GM18861 (cell line): ENCODE measurements at regions not wholly inside any gene's neighbourhood (a gene's known extent, or its start where the extent isn't known, plus 50 kb on each side); places are given as distances from the start of the nearest gene placed in this dataset.

Experiments used
- ATAC-seq: cut with Tn5 transposase; IDR thresholded peaks from one replicate; pipeline ENCODE4 v1.9.1; 2021; ENCODE audit not compliant: unreplicated experiment

- ATAC-seq, result no peak
Observed at GRCh38 chr1:81364088-81364487, 436.6 kb upstream of the ADGRL2 start.

GRCh38 chr1:81358151-81358550 is 442.6 kb upstream of the ADGRL2 start:
- no peak for ATAC-seq

GRCh38 chr1:81351864-81352263 is 448.9 kb upstream of the ADGRL2 start:
- ATAC-seq, result no peak

- ATAC-seq, result no peak
Observed at GRCh38 chr1:81349194-81349965, 451.4 kb upstream of the ADGRL2 start.

GRCh38 chr1:81345110-81345509 is 455.6 kb upstream of the ADGRL2 start:
- no peak for ATAC-seq

- no peak for ATAC-seq
Observed at GRCh38 chr1:81340239-81340638, 460.5 kb upstream of the ADGRL2 start.

DNA sequence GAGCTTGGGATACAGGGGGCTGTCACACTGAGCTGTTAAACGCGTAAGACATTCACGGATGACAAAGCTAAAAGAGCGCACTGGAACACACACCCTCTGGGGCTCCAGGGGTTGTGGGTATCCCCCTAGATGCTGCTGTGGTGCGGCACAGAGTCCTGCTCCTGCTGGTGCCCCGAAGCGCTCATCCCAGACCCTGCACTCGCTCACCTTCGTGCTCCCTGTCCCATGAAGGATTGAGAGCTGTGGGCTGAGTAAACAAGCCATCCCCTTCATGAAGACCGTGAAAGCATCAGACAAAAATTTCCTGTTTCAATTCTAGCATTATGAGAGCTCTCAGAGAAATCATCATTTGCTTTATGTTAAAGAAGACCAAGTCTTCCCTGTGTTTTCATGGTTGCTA is 463.5 kb upstream of the ADGRL2 start:
- ATAC-seq, result no peak

GRCh38 chr1:81335876-81336275 is 464.9 kb upstream of the ADGRL2 start:
- ATAC-seq, result no peak

DNA sequence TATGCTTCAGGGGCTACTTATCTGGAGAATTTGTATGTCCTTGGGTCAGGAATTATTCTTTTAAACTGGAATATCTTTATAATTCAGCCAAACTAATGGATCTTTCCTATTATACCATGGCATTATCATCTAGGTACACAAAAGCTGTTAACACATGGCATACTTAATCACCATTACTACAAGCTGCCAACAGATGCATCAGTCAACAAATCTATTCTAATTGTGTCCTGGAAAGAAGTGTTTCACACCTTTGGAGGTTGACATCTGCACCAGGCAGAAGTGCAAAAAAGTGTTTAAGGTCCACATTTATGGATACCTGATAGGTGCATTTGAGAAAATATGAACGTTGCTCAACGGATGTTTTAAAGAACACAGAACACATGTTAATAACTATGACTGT is 470.2 kb upstream of the ADGRL2 start:
- no peak for ATAC-seq

GRCh38 chr1:81330111-81330510 is 470.6 kb upstream of the ADGRL2 start:
- ATAC-seq, result no peak

DNA sequence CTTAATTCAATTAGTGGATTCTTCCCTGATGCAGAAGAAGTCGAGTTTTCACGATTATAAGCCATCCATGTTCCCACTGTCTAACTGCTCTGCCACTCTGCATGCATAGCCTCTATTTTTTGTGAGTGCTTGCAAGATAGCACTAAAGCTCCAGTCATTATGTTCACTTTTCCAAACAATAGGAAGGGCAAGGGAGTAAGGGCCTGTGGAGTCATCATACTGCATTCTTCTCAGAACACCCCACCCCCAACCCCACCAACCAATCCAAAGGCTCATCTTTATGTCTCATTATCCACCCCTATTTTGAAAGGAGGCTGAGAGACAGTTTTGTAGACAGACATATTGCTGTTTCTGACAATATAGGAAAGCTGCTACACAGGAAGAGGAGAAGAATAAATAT is 471.7 kb upstream of the ADGRL2 start:
- no peak for ATAC-seq

- ATAC-seq, result no peak
Observed at GRCh38 chr1:81327743-81328142, 473.0 kb upstream of the ADGRL2 start.

DNA sequence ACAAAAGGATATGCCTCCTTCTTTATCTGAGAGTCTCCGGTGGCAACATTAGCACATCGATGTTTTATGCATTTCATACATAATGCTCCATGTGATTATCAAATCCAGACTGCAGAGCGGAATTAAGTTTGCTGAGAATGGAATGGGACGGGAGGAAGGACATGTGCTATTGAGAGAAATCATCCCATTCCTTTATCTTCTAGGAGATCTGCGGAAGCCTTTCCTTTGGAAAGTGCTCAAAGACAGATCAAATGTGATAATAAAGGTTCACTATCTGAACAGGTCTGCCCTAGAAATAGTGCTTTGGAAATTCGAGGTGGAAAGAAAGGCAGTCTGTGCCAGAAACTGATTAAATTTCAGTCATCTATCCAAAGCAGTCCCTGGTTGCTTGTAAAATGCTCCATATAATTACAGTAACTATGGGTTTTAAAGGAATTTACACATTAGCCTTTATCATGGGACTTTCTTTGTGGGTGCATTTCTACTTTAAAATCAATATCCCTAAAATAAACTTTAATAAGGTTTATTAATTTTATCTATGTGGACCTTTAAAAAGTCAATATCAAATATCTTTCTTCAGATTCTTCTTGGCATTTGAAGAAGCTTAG is 473.5 kb upstream of the ADGRL2 start:
- no peak for ATAC-seq

- no peak for ATAC-seq
Observed at GRCh38 chr1:81326212-81326611, 474.5 kb upstream of the ADGRL2 start.

DNA sequence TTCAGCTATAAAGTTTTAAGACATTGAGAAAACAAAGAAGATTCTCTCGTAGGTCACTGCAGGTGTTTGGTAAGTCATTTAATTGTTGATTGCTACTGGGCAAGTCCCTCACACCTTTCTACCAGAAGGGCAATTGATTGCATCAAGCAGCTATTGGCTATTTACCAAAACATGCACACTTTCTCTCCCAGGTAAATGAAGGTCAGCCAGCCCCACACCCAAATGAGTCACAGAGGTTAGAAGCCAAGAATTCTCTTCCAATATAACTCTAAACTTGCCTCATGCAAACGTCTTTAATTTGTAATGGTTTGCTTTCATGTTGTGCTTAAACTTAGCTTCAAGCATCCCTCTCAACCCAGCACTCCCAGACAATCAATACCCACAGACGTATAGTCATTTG is 475.3 kb upstream of the ADGRL2 start:
- no peak for ATAC-seq

DNA sequence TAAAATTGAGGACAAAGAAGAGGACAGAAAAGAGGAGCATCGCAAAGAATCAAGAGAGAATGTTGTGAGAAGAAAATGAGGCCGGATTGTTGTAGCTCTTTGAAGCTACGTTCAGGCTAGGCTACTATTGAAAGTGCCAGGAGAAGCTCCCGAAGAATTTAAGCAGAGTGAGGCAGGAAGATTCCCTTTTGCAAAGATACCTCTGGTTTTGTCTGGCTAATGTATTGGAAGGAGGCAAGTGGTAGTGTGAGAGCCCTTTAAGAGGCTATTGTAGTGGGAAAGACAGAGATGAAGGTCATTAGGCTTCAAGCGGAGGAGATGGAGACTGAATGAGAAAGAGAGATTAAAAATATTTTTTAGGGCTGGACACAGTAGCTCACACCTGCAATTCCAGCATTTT is 476.9 kb upstream of the ADGRL2 start:
- no peak for ATAC-seq

GRCh38 chr1:81317191-81317590 is 483.5 kb upstream of the ADGRL2 start:
- ATAC-seq, result no peak

DNA sequence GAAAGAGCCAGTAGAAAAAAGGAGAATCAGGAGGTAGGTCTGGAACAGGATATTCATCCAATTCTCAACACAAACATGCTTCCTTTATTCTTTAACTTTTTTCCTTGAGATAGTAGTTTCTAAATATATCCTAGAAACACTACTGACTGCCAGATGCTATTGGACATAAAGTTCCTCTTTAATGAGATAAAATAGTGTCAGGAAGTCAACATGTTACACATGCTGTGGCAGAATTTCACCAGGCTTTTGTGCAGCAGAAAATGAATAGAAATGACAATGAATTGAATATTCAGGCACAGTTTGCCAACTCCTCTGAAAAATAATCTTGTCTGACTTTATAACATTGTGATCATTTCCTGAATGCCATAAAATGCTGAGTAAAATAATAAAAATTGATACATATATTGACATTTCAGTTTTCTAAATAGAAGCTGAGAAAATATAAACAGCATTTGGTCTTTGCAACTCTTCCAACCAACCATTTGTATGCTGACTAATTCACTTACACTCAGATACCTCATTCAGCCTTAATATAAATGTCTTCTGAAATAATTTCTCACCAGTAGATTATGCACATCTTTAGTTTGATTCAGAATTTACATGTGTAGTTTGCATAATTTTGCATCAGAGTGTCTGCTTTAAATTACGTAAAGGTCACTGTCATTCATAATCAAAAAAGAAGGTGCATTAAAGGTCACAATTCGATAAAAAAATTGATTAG is 486.1 kb upstream of the ADGRL2 start:
- ATAC-seq, result no peak

DNA sequence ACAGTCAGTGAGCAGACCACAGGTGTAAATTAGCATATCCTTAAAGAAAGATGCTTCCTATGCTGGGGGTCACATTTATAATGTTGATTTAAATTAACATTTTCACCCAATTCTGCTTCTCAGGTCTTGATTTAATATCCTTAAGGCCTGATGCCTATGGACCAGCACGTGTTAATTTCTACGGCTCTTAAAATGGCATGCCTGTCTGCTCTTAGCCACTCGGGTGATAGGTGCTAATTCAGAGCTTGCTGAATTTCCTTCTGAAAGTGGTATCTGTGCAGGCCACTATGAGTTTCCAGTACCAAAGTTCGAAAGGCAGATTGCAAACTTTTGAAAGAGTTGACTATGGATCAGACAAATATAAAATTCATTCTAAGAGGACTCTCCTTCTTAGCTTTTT is 487.4 kb upstream of the ADGRL2 start:
- ATAC-seq, result no peak

GRCh38 chr1:81312272-81312754 is 488.4 kb upstream of the ADGRL2 start:
- no peak for ATAC-seq

DNA sequence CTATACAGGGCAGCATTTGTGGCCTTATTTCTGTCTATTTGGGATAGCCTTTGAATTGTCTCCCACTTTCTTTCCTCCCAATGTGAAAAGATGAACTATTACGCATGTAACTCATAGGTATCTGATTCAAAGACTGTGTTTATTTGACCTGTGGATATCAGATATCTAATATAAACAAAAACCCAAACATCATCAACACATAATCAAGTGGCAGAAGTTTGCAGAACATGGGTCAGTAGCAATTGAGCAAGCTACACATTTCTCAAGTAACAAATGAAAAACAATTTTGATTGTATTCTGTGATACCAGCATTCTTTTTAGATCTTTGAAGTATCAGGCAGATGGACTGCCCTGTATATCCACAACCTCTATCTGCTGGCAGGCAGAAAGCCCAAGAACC is 490.5 kb upstream of the ADGRL2 start:
- no peak for ATAC-seq

DNA sequence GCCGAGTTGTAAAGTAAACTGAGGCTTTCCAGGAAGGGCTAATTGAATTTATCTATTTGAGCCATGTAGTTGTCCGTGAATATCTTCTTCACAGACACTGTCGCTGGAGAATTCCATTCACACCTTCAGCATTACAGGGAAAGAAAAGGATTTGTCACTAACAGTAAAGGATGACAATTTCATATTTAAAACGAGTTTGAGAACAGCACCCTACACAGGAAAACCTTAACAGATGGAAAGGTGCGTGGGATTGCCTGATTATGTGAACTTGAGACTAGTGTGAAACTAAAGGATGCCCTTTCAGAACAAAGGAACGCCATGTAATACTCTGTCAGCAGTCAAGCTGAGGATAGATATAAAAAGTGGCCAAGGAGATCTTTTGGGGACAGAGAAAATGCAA is 492.5 kb upstream of the ADGRL2 start:
- no peak for ATAC-seq
